ENCODE measurements at regions not wholly inside any gene's neighbourhood (a gene's known extent, or its start where the extent isn't known, plus 50 kb on each side); places are given as distances from the start of the nearest gene placed in this dataset.
"Not testable (repeated sequence)": the region's sequence is repeated elsewhere in the genome, so short reads cannot be mapped to it uniquely, and the experiment has no call there.

DNA sequence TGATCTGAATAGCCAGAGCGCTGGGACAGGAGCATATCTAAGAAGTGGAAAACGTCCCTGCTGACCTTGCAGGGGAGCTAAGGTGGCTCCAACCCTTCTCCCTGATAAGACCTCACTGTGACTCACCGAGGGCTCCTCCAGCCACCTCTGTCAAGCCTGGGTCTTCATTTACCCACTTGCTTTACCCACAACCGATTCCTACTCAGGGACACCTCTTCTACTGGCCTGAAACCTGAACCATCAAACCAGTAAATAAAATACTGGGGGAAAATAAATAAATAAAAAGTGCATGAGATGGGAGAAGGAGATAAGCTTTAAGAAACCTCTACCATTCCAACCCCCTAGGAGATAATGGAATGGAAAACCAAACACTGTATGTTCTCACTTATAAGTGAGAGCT is 80.2 kb upstream of the ALOX12 start:
- TF ChIP-seq POLR2A (IDR thresholded peaks at IDR 0.05; ENCODE audit: low read depth, low read length) (no peak), SPI1 (IDR thresholded peaks at IDR 0.05; ENCODE audit: low read depth, low read length) (no peak), POU2F2 (IDR thresholded peaks at IDR 0.05; ENCODE audit: low read depth, low read length) (no peak), TAF1 (IDR thresholded peaks at IDR 0.05; ENCODE audit: low read depth, low read length) (no peak), PAX5 (IDR thresholded peaks at IDR 0.05; ENCODE audit: insufficient read depth, low read length, severe bottlenecking) (no peak), POLR2AphosphoS5 (IDR thresholded peaks at IDR 0.05; ENCODE audit: low read depth, low read length) (no peak)
- FAIRE-seq (no peak), DNase-seq (ENCODE audit: insufficient read length, low spot score) (no peak)

- no peak for FAIRE-seq
- TF ChIP-seq PAX5 (IDR thresholded peaks at IDR 0.05; ENCODE audit: insufficient read depth, low read length, severe bottlenecking), result no peak
- TF ChIP-seq POLR2A (IDR thresholded peaks at IDR 0.05; ENCODE audit: low read depth, low read length), result no peak
- no peak for TF ChIP-seq POLR2AphosphoS5 (IDR thresholded peaks at IDR 0.05; ENCODE audit: low read depth, low read length)
- no peak for TF ChIP-seq SPI1 (IDR thresholded peaks at IDR 0.05; ENCODE audit: low read depth, low read length)
- TF ChIP-seq POU2F2 (IDR thresholded peaks at IDR 0.05; ENCODE audit: low read depth, low read length), result no peak
- no peak for TF ChIP-seq TAF1 (IDR thresholded peaks at IDR 0.05; ENCODE audit: low read depth, low read length)
- no peak for DNase-seq (ENCODE audit: insufficient read length, low spot score)
Measured at GRCh38 chr17:6919158-6919557, 76.7 kb upstream of the ALOX12 start.

GRCh38 chr17:6923385-6923784 is 72.5 kb upstream of the ALOX12 start:
- FAIRE-seq (no peak), DNase-seq (ENCODE audit: insufficient read length, low spot score) (no peak)
- no peak for TF ChIP-seq POLR2A (IDR thresholded peaks at IDR 0.05; ENCODE audit: low read depth, low read length)
- no peak for TF ChIP-seq TAF1 (IDR thresholded peaks at IDR 0.05; ENCODE audit: low read depth, low read length)
- no peak for TF ChIP-seq POU2F2 (IDR thresholded peaks at IDR 0.05; ENCODE audit: low read depth, low read length)
- TF ChIP-seq SPI1 (IDR thresholded peaks at IDR 0.05; ENCODE audit: low read depth, low read length), result peak; percentile 87
- no peak for TF ChIP-seq POLR2AphosphoS5 (IDR thresholded peaks at IDR 0.05; ENCODE audit: low read depth, low read length)
- no peak for TF ChIP-seq PAX5 (IDR thresholded peaks at IDR 0.05; ENCODE audit: insufficient read depth, low read length, severe bottlenecking)

DNA sequence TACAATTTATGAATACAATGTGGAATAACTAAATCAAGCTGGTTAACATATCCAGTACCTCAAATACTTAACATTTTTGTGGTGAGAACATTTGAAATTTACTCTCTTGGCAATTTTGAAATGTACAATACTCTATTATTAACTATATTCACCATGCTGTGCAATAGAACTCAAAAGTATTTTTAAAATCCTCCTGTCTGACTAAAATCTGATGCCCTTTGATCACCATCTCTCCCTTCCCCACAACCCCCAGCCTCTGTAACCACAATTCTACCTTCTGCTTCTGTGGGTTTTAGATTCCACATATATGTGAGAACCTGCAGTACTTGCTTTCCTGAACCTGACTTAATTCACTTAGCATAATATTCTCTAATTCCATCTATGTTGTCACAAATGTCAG is 71.6 kb upstream of the ALOX12 start:
- FAIRE-seq, result no peak
- TF ChIP-seq PAX5 (IDR thresholded peaks at IDR 0.05; ENCODE audit: insufficient read depth, low read length, severe bottlenecking) (no peak), TAF1 (IDR thresholded peaks at IDR 0.05; ENCODE audit: low read depth, low read length) (no peak), POLR2A (IDR thresholded peaks at IDR 0.05; ENCODE audit: low read depth, low read length) (no peak), POLR2AphosphoS5 (IDR thresholded peaks at IDR 0.05; ENCODE audit: low read depth, low read length) (no peak), POU2F2 (IDR thresholded peaks at IDR 0.05; ENCODE audit: low read depth, low read length) (no peak)
- no peak for DNase-seq (ENCODE audit: insufficient read length, low spot score)

DNA sequence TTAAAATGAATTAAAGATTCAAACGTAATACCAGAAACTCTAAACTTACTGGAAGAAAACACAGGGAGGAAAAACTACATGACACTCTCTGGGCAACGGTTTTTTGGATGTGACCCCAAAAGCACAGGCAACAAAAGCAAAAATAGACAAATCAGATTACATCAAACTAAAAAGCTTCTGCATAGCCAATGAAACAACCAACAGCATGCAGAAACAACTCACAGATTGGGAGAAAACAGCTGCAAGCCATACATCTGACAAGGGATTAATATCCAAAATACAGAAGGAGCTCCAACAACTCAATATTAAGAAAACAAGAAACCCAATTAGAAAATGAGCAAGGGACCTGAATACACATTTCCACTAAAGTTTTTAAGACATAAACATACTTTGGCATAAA is 69.2 kb upstream of the ALOX12 start:
- no peak for TF ChIP-seq POLR2AphosphoS5 (IDR thresholded peaks at IDR 0.05; ENCODE audit: low read depth, low read length)
- TF ChIP-seq SPI1 (IDR thresholded peaks at IDR 0.05; ENCODE audit: low read depth, low read length), result no peak
- no peak for TF ChIP-seq POLR2A (IDR thresholded peaks at IDR 0.05; ENCODE audit: low read depth, low read length)
- TF ChIP-seq TAF1 (IDR thresholded peaks at IDR 0.05; ENCODE audit: low read depth, low read length), result no peak
- no peak for TF ChIP-seq PAX5 (IDR thresholded peaks at IDR 0.05; ENCODE audit: insufficient read depth, low read length, severe bottlenecking)
- TF ChIP-seq POU2F2 (IDR thresholded peaks at IDR 0.05; ENCODE audit: low read depth, low read length), result no peak
- FAIRE-seq (no peak), DNase-seq (ENCODE audit: insufficient read length, low spot score) (no peak)

- TF ChIP-seq POLR2A (IDR thresholded peaks at IDR 0.05; ENCODE audit: low read depth, low read length), result no peak
- TF ChIP-seq POLR2AphosphoS5 (IDR thresholded peaks at IDR 0.05; ENCODE audit: low read depth, low read length), result no peak
- TF ChIP-seq SPI1 (IDR thresholded peaks at IDR 0.05; ENCODE audit: low read depth, low read length), result no peak
- no peak for TF ChIP-seq TAF1 (IDR thresholded peaks at IDR 0.05; ENCODE audit: low read depth, low read length)
- no peak for TF ChIP-seq PAX5 (IDR thresholded peaks at IDR 0.05; ENCODE audit: insufficient read depth, low read length, severe bottlenecking)
- TF ChIP-seq POU2F2 (IDR thresholded peaks at IDR 0.05; ENCODE audit: low read depth, low read length), result no peak
- DNase-seq (ENCODE audit: insufficient read length, low spot score) (no peak), FAIRE-seq (no peak)
Measured at GRCh38 chr17:6927290-6928126, 68.3 kb upstream of the ALOX12 start.

DNA sequence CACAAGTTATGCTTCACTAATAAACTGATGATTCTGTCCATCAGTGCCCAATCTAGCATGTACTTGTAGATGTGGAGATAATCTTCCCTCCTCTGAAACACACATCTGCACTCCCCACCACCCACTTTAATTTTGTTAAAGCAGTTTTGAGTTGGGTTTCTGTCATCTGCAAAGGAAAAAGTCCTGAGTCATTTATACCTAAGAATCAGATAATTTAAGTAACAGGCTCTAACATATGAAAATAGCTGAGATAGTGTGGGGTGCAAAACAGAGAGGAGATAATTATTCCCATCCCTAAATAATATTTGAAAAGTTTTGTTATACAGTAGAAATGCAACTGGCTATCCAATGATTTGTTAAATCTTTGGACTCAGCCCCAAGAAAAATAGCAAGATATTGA is 67.7 kb upstream of the ALOX12 start:
- no peak for DNase-seq (ENCODE audit: insufficient read length, low spot score)
- FAIRE-seq, result no peak
- TF ChIP-seq POLR2A (IDR thresholded peaks at IDR 0.05; ENCODE audit: low read depth, low read length) (no peak), SPI1 (IDR thresholded peaks at IDR 0.05; ENCODE audit: low read depth, low read length) (no peak), POLR2AphosphoS5 (IDR thresholded peaks at IDR 0.05; ENCODE audit: low read depth, low read length) (no peak), TAF1 (IDR thresholded peaks at IDR 0.05; ENCODE audit: low read depth, low read length) (no peak), PAX5 (IDR thresholded peaks at IDR 0.05; ENCODE audit: insufficient read depth, low read length, severe bottlenecking) (no peak)

- TF ChIP-seq POLR2A (IDR thresholded peaks at IDR 0.05; ENCODE audit: low read depth, low read length), result no peak
- TF ChIP-seq PAX5 (IDR thresholded peaks at IDR 0.05; ENCODE audit: insufficient read depth, low read length, severe bottlenecking), result no peak
- TF ChIP-seq TAF1 (IDR thresholded peaks at IDR 0.05; ENCODE audit: low read depth, low read length), result no peak
- FAIRE-seq (no peak), DNase-seq (ENCODE audit: insufficient read length, low spot score) (no peak)
Measured at GRCh38 chr17:6930749-6931148, 65.1 kb upstream of the ALOX12 start.

DNA sequence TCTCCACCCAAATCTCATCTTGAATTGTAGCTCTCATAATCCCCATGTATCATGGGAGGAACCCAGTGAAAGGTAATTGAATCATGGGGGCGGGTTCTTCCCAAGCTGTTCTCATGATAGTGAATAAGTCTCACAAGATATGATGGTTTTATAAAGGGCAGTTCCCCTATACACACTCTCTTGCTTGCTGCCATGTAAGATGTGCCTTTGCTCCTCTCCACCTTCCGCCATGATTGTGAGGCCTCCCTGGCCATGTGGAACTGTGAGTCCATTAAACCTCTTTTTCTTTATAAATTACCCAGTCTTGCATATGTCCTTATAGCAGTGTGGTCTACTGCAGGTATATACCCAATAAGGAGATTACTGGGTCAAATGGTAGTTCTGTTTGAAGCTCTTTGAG is 61.3 kb upstream of the ALOX12 start:
- FAIRE-seq; DNase-seq (ENCODE audit: insufficient read length, low spot score): not testable (repeated sequence)

DNA sequence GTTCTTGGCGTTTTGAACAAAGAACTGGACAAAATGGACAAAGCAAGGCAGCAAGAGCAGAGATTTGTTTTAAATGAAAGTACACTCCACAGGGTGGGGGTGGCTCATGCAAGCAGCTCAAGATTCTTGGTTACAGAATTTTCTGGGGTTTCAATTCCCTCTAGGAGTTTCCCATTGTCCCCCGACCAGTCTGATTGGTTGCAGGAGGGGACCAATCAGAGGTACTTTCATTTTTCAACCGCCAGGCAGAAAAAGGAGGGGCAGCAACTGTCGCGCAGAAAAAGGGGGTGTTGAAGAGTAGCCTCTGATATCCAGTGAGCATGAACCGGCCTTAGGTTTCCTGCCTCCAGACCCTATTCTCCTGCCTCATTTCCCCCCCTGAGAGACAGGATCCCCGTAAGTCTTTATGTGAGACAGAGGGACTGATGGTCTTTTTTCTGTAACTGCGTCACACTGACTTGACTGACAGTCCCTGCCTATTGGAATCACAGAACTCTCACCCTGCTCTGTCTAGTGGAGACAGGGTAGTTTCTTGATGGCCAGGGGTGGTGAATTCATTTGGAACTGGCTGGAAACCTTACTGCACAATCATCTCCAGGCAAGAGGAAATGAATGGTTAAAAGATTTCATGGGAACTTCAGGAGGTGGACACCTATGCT is 59.4 kb upstream of the ALOX12 start:
- FAIRE-seq (no peak), DNase-seq (ENCODE audit: insufficient read length, low spot score) (no peak)
- TF ChIP-seq TAF1 (IDR thresholded peaks at IDR 0.05; ENCODE audit: low read depth, low read length) (no peak), SPI1 (IDR thresholded peaks at IDR 0.05; ENCODE audit: low read depth, low read length) (peak; percentile 56)
